Ascending aorta (tissue), 2 donors: ENCODE measurements at regions not wholly inside any gene's neighbourhood (a gene's known extent, or its start where the extent isn't known, plus 50 kb on each side); places are given as distances from the start of the nearest gene placed in this dataset.

Source experiments
- DNase-seq, 2 donors: peaks; one replicate each; pipeline ENCODE4 v3.0.0-alpha.2; 2019; ENCODE audit warnings: low spot score in 2 of 2
- H3K27ac ChIP-seq, 2 donors: fragments of 200-600 bp; sonication (generic); one replicate each; pipeline ENCODE4 v1.5.1; 2016 to 2017; ENCODE audit warnings: mild to moderate bottlenecking in 1 of 2
- H3K27me3 ChIP-seq: fragments of 200-600 bp; sonication (generic); one replicate; pipeline ENCODE4 v1.5.1; 2017
- H3K36me3 ChIP-seq, 2 donors: fragments of 200-600 bp; sonication (generic); one replicate each; pipeline ENCODE4 v1.5.1; 2016
- H3K4me1 ChIP-seq, 2 donors: fragments of 200-600 bp; sonication (generic); one replicate each; pipeline ENCODE4 v1.5.1; 2016 to 2017; ENCODE audit warnings: mild to moderate bottlenecking in 1 of 2
- H3K4me3 ChIP-seq, 2 donors: fragments of 200-600 bp; sonication (generic); one replicate each; pipeline ENCODE4 v1.5.1; 2016 to 2017; ENCODE audit warnings: mild to moderate bottlenecking in 1 of 2
- H3K9me3 ChIP-seq, 2 donors: fragments of 200-600 bp; sonication (generic); one replicate each; pipeline ENCODE4 v1.5.1; 2016
- CTCF ChIP-seq, 3 experiments: fragments of 200-600 bp in 2 of 3; fragments of 450-650 bp in 1 of 3; sonication (generic) in 2 of 3; IDR thresholded peaks; one replicate each; pipeline ENCODE4 v1.5.1; 2016 to 2019; ENCODE audit warnings: antibody characterized with exemption in 3 of 3, mild to moderate bottlenecking in 1 of 3, moderate library complexity in 1 of 3
- intact Hi-C: fragments of 100-400 bp; cut with DNase I; formaldehyde crosslinking; loops from one replicate; pipeline ENCODE4 v1.15.1; 2023

GRCh38 chr16:73542885-73543284 is 495.0 kb upstream of the ZFHX3 start:
- TF ChIP-seq CTCF (IDR thresholded peaks at IDR 0.05) = no peak
- no peaks in the 10 kb centered on the region for H3K27me3 ChIP-seq
- H3K27ac ChIP-seq = no peak overlapping the region
- H3K36me3 ChIP-seq = no peaks in the 10 kb centered on the region
- intact Hi-C loops = no loop called here
- DNase-seq = no peak
- H3K4me1 ChIP-seq = peaks cover 0 to 2% of the 10 kb centered on the region in 2 donors
- no peak overlapping the region for H3K4me3 ChIP-seq
- H3K9me3 ChIP-seq = no peaks in the 10 kb centered on the region

- TF ChIP-seq CTCF (IDR thresholded peaks at IDR 0.05) = no peak
- DNase-seq = no peak
- Histone ChIP-seq H3K9me3 (no peaks in the 10 kb centered on the region), H3K4me3 (no peak overlapping the region), H3K27me3 (no peaks in the 10 kb centered on the region), H3K4me1 (no peaks in the 10 kb centered on the region), H3K36me3 (no peaks in the 10 kb centered on the region), H3K27ac (no peak overlapping the region)
- intact Hi-C loops = no loop called here
Observed at GRCh38 chr16:73537921-73538320, 490.0 kb upstream of the ZFHX3 start.

DNA sequence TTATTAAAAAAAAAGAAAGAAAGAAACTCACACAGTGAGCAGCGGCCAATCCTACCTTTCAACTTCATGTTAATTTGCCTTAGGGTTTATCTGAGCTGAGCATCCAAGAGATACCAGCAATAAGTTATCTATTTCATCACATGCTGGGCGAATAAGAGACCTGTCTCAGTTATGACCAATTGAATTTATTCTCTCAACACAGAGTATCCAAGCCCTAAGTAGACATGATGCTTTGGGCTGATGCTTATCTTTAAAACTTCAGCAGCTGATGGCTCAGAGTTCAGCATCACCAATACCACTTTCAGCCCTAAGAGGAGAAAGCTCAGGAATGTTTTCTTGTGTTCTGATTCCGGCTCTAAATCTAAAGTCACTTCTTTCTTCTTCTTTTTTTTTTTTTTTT is 489.0 kb upstream of the ZFHX3 start:
- H3K4me1 ChIP-seq = no peaks in the 10 kb centered on the region
- H3K27me3 ChIP-seq = no peaks in the 10 kb centered on the region
- no peaks in the 10 kb centered on the region for H3K9me3 ChIP-seq
- H3K27ac ChIP-seq = no peak overlapping the region
- no peak for DNase-seq
- H3K36me3 ChIP-seq = no peaks in the 10 kb centered on the region
- no peak for TF ChIP-seq CTCF (IDR thresholded peaks at IDR 0.05)
- intact Hi-C loops = no loop called here
- no peak overlapping the region for H3K4me3 ChIP-seq

GRCh38 chr16:73531021-73531420 is 483.1 kb upstream of the ZFHX3 start:
- Histone ChIP-seq H3K9me3 (no peaks in the 10 kb centered on the region), H3K27ac (no peak overlapping the region), H3K4me3 (no peak overlapping the region), H3K36me3 (no peaks in the 10 kb centered on the region), H3K27me3 (no peaks in the 10 kb centered on the region), H3K4me1 (no peaks in the 10 kb centered on the region)
- intact Hi-C loops = no loop called here
- no peak for TF ChIP-seq CTCF (IDR thresholded peaks at IDR 0.05)
- DNase-seq = no peak

GRCh38 chr16:73530529-73530928 is 482.6 kb upstream of the ZFHX3 start:
- TF ChIP-seq CTCF (IDR thresholded peaks at IDR 0.05) = no peak
- H3K27ac ChIP-seq = no peak overlapping the region
- intact Hi-C loops = no loop called here
- H3K36me3 ChIP-seq = no peaks in the 10 kb centered on the region
- no peaks in the 10 kb centered on the region for H3K27me3 ChIP-seq
- no peak overlapping the region for H3K4me3 ChIP-seq
- DNase-seq = no peak
- no peaks in the 10 kb centered on the region for H3K9me3 ChIP-seq
- no peaks in the 10 kb centered on the region for H3K4me1 ChIP-seq

- Histone ChIP-seq H3K27me3 (no peaks in the 10 kb centered on the region), H3K4me1 (no peaks in the 10 kb centered on the region), H3K4me3 (no peak overlapping the region), H3K36me3 (no peaks in the 10 kb centered on the region), H3K9me3 (no peaks in the 10 kb centered on the region), H3K27ac (no peak overlapping the region)
- intact Hi-C loops = no loop called here
- no peak for TF ChIP-seq CTCF (IDR thresholded peaks at IDR 0.05)
- DNase-seq = no peak
Observed at GRCh38 chr16:73529303-73530012, 481.5 kb upstream of the ZFHX3 start.
